Activated CD8-positive, alpha-beta T cell treated with anti-CD3 and anti-CD28 coated beads, Interleukin-2, amount 10 ng/mL, durations not matched to agents 7 days and 5 days (primary cell): ENCODE measurements at regions not wholly inside any gene's neighbourhood (a gene's known extent, or its start where the extent isn't known, plus 50 kb on each side); places are given as distances from the start of the nearest gene placed in this dataset.

Experiments used
- ATAC-seq: fragments of 150-1000 bp; cut with Tn5 transposase; one replicate; pipeline ENCODE4 v1.10.0; 2021; ENCODE audit warnings: moderate library complexity
- CTCF ChIA-PET: fragments of 350-600 bp; sonication (Branson Sonifier 250); formaldehyde crosslinking; loops from one replicate; lab custom pipeline; 2021; ENCODE audit warnings: antibody characterized with exemption; lab: Charles Lee
- POLR2A ChIA-PET: fragments of 350-600 bp; sonication (Branson Sonifier 250); formaldehyde crosslinking; loops from one replicate; lab custom pipeline; 2021; ENCODE audit warnings: antibody characterized with exemption; lab: Charles Lee
- DNase-seq: peaks from one replicate; pipeline ENCODE4 v3.0.0-alpha.2; 2020
- H3K27ac Mint-ChIP-seq: one replicate; pipeline ENCODE4 v1.8.0; 2021; ENCODE audit warnings: mild to moderate bottlenecking, mixed read lengths
- H3K27me3 Mint-ChIP-seq: one replicate; pipeline ENCODE4 v1.8.0; 2021; ENCODE audit warnings: low read depth, mixed read lengths
- H3K36me3 Mint-ChIP-seq: one replicate; pipeline ENCODE4 v1.8.0; 2021; ENCODE audit warnings: low read depth, mixed read lengths
- H3K4me1 Mint-ChIP-seq: one replicate; pipeline ENCODE4 v1.8.0; 2021; ENCODE audit warnings: low read depth, mixed read lengths
- H3K4me3 Mint-ChIP-seq: one replicate; pipeline ENCODE4 v1.8.0; 2021; ENCODE audit warnings: mild to moderate bottlenecking, mixed read lengths
- H3K9me3 Mint-ChIP-seq: one replicate; pipeline ENCODE4 v1.8.0; 2022; ENCODE audit warnings: mixed read lengths; ENCODE audit not compliant: insufficient read depth

DNA sequence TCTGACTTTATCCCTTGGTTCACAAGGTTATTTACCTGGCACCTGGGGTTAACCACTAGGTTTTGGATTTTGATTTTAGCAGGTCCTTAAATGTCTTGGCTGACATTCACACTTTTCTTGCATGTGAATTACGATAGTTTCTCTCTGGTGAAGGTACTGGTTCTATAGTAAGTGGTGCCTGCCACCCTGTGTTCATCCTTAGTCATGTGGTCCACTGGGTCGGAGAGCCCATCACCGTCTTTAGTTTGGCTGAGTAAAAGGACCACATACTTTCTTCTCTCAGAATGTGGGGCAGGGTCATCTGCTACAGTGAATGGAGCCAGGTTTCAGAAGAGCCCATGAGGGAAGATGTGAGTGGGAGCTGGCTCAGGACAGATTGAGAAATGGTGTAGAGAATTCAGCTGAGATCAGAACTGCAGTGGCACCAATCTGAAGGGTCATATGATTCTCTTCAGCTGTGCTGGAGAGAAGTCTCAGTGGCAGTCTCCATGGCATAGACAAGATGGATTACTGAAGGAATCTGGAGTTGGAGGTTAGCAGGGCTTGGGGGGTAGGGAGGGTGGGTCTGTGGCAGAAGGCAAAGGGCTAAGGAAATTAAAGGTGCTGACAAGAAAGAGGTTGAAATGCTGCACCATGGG is 310.4 kb downstream of the GPAT3 start:
- H3K36me3 Mint-ChIP-seq = no peaks in the 10 kb centered on the region
- H3K4me1 Mint-ChIP-seq = no peaks in the 10 kb centered on the region
- H3K4me3 Mint-ChIP-seq = no peak overlapping the region
- POLR2A ChIA-PET = no interaction called here
- no peaks in the 10 kb centered on the region for H3K9me3 Mint-ChIP-seq
- ATAC-seq = no peak
- no peaks in the 10 kb centered on the region for H3K27me3 Mint-ChIP-seq
- DNase-seq = no peak
- CTCF ChIA-PET = no interaction called here
- no peak overlapping the region for H3K27ac Mint-ChIP-seq

DNA sequence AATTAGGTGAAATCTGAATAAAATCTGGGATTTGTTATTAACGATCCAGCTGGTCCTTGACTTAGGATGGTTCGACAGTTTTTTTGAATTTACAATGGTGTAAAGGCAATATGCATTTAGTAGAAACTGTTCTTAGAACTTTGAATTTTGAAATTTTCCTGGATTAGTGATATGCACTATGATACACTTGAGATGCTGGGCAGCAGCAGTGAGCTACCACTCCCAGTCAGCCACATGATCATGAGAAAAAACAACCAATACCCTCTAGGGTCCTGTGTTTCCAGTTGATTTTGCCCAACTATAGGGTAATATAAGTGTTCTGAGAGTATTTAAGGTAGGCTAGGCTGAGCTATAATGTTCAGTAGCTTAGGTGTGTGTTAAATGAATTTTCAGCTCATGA is 303.7 kb downstream of the GPAT3 start:
- no peaks in the 10 kb centered on the region for H3K27me3 Mint-ChIP-seq

DNA sequence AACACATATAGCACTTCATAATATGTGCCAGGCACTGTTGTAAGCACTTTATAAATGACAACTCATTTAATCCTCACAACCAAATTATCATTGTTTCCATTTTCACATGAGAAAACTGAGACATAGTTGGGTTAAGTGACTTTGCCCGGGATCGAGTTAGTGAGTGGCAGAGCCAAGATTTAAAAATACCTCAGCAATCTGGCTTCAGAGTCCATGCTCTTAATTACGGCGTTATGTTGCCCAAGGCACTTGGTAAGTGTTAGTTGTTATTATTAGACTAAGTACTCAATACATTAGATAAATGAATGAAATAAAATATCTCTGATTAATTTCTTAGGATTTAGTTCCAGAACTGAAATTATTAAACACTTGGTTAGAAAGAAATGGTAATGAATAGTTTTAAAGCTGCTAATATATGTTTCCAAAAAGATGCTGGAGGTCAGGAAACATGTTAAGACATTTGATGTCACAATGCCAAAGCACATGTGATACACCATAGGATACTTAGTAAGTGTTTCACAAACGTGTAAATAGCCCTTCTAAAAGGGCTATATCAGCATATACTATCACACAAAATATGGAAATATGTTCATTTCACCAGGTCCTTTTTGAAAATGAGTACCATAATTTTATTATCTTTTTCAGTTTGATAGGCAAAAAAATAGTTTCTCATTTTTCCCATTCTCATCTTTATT is 301.9 kb downstream of the GPAT3 start:
- H3K36me3 Mint-ChIP-seq = no peaks in the 10 kb centered on the region
- no peak overlapping the region for H3K4me3 Mint-ChIP-seq
- no peak for DNase-seq
- H3K9me3 Mint-ChIP-seq = no peaks in the 10 kb centered on the region
- POLR2A ChIA-PET = no interaction called here
- CTCF ChIA-PET = no interaction called here
- no peaks in the 10 kb centered on the region for H3K27me3 Mint-ChIP-seq
- ATAC-seq = no peak
- H3K4me1 Mint-ChIP-seq = no peaks in the 10 kb centered on the region
- no peak overlapping the region for H3K27ac Mint-ChIP-seq

More for the DNA sequence above, 303.7 kb downstream of the GPAT3 start:
- ATAC-seq (no peak), DNase-seq (no peak)
- Mint-ChIP-seq H3K4me1 (no peaks in the 10 kb centered on the region), H3K36me3 (no peaks in the 10 kb centered on the region), H3K9me3 (no peaks in the 10 kb centered on the region), H3K27ac (no peak overlapping the region), H3K4me3 (no peak overlapping the region)
- ChIA-PET POLR2A (no interaction called here), CTCF (no interaction called here)

DNA sequence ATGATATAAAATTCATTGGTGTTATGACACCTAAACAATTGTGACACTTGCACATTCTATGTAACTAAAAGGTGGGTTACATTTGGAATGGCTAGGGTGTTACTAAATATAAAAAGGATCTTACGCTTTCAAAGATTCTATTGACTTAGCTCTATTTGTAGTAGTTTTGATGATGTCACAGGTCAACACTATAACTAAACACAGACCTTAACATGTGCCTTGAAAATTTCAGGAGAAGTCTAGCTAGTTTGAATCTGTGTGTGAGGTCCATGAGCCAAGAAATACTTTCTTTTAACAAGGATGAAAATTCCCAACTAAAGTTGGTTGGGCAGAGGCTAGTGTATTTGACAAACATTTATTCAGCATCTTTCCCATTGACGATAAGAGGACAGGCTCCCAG is 298.0 kb downstream of the GPAT3 start:
- Mint-ChIP-seq H3K36me3 (no peaks in the 10 kb centered on the region), H3K4me3 (no peak overlapping the region), H3K27ac (no peak overlapping the region), H3K27me3 (no peaks in the 10 kb centered on the region), H3K4me1 (no peaks in the 10 kb centered on the region), H3K9me3 (no peaks in the 10 kb centered on the region)
- ChIA-PET POLR2A (no interaction called here), CTCF (no interaction called here)
- DNase-seq (no peak), ATAC-seq (no peak)

DNA sequence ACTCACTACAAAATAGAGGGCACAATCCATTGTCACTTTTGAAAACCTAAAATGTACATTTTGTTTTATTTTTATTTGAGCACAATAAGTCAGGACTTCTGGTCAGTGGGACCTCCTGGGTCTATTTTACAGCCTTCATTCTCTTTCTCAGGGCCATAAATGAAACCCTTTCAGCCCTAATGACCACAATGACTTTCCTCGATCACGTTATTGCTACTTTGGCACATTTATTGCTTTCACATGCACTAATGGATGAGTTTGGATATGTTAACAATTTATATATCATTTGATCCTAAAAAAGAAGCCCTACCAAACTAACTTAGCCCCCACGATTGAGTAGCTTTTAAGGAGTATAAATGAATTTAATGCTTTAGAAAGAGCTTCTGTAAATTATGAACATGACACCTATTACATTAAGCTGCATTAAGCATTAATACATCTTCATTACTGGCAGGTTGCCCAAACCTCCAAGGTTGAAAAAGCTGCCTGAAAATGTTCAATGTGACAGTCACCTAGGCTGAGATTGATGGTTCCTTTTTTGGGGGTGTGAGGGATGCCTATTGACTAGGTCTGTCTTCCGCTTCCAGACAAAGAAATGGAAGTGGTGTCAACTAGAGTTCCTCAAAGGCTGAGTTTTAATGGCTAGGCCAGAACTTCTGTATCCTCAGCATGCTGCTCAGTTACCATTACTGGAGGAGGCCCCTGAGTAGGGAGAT is 296.4 kb downstream of the GPAT3 start:
- Mint-ChIP-seq H3K36me3 (no peaks in the 10 kb centered on the region), H3K27me3 (no peaks in the 10 kb centered on the region), H3K4me1 (no peaks in the 10 kb centered on the region), H3K27ac (no peak overlapping the region), H3K4me3 (no peak overlapping the region), H3K9me3 (no peaks in the 10 kb centered on the region)
- ChIA-PET CTCF (no interaction called here), POLR2A (no interaction called here)
- DNase-seq (no peak), ATAC-seq (no peak)

DNA sequence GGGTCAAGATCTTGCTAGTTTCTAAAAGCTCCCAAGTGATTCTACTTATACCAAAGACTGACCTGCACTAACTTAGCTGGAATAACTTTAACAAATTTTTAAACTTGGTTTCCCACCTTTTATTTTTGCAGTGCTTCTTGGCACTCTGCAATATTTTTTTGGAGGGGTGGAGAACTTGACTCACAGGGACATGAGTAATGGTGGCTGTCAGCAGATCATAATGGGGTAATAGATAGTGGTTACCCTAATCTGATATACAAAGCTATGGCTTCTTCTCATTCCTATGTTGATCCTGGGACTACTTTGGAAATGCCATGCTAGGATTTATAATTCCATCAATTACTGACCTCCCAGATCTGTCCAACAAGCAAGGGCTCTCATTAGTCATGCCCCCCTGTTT is 295.7 kb downstream of the GPAT3 start:
- Mint-ChIP-seq H3K27me3 (no peaks in the 10 kb centered on the region), H3K4me1 (no peaks in the 10 kb centered on the region), H3K27ac (no peak overlapping the region), H3K9me3 (no peaks in the 10 kb centered on the region), H3K4me3 (no peak overlapping the region), H3K36me3 (no peaks in the 10 kb centered on the region)
- no peak for DNase-seq
- POLR2A ChIA-PET = no interaction called here
- no peak for ATAC-seq
- CTCF ChIA-PET = no interaction called here

DNA sequence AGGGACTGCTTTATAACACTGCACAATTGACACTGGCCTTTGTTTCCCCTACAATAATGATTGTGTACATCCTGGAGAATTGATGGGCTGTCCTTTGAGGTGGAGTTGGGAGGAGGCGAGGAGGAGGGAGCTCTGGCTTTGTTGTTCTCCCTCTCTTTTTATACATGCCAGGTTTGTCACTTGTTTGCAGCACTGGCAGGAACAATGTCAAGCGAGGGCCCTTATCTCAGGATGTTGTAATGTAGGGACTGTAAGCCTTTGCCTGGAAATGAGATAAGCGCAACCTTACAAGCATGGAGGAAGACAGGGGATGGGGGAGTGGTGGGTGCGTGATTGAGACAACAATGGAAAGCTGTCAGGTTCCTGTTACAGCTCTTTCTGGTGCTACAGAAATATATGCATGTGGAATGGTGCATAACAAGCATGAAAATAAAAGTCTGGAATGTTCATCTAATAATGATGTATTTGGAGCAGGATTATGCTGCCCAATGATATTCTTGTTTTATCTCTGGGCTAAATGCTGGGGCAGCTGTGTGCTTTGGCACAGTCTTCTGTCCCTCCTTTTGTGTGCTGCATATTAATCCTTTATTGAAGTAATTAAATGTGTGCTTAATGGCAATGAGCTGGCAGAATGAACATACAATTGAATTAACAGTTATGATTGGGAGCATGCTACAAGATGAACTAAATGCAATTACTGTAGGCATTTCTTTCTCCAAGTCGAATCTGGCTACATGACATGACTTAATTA is 294.4 kb downstream of the GPAT3 start:
- Mint-ChIP-seq H3K4me1 (no peaks in the 10 kb centered on the region), H3K9me3 (no peaks in the 10 kb centered on the region), H3K27ac (no peak overlapping the region), H3K4me3 (no peak overlapping the region), H3K27me3 (no peaks in the 10 kb centered on the region), H3K36me3 (no peaks in the 10 kb centered on the region)
- DNase-seq (no peak), ATAC-seq (no peak)
- ChIA-PET POLR2A (no interaction called here), CTCF (no interaction called here)

DNA sequence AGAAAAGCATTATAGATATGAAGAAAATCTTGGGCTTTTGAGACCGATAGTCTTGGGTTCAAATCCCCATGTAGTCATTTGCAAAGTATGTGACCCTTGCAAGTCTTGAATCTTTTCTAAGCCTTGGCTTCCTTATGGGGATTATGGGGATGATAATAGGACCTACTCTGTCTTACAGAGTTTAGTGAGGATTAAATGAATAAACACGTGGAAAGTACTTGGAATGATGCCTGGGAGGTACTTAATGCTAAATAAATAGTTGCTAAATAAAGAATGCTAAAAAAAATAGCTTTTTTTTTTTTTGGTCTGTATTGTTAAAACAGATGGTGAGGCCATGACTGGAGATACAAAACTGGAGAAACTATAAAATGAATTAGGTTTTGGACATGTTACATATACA is 292.7 kb downstream of the GPAT3 start:
- ATAC-seq = no peak
- no peaks in the 10 kb centered on the region for H3K27me3 Mint-ChIP-seq
- CTCF ChIA-PET = no interaction called here
- DNase-seq = no peak
- H3K9me3 Mint-ChIP-seq = no peaks in the 10 kb centered on the region
- POLR2A ChIA-PET = no interaction called here
- no peak overlapping the region for H3K4me3 Mint-ChIP-seq
- H3K27ac Mint-ChIP-seq = no peak overlapping the region
- no peaks in the 10 kb centered on the region for H3K4me1 Mint-ChIP-seq
- no peaks in the 10 kb centered on the region for H3K36me3 Mint-ChIP-seq

DNA sequence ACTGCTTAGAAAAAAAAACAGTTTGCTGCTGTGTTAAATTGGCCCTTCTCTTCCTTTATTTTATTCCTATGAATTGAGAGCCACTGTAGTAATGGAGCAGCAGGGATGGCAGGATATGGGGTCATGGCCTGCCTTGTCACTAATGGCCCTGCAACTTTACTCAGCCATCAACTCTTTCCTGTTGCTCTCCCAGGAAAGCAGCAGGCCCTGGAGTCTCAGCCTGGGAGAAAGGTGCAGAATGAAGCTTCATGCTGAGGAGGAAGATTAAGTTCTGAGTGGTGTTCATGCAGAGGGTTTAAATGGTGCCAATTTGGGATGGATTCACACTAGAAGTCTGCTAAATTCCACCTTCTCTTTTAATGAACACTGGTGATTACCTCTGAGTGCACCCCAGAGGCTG is 285.6 kb downstream of the GPAT3 start:
- POLR2A ChIA-PET = no interaction called here
- DNase-seq (no peak), ATAC-seq (no peak)
- no peaks in the 10 kb centered on the region for H3K27me3 Mint-ChIP-seq
- CTCF ChIA-PET = no interaction called here
- no peak overlapping the region for H3K4me3 Mint-ChIP-seq
- no peaks in the 10 kb centered on the region for H3K4me1 Mint-ChIP-seq
- no peak overlapping the region for H3K27ac Mint-ChIP-seq
- H3K9me3 Mint-ChIP-seq = peaks cover 7% of the 10 kb centered on the region
- H3K36me3 Mint-ChIP-seq = no peaks in the 10 kb centered on the region

DNA sequence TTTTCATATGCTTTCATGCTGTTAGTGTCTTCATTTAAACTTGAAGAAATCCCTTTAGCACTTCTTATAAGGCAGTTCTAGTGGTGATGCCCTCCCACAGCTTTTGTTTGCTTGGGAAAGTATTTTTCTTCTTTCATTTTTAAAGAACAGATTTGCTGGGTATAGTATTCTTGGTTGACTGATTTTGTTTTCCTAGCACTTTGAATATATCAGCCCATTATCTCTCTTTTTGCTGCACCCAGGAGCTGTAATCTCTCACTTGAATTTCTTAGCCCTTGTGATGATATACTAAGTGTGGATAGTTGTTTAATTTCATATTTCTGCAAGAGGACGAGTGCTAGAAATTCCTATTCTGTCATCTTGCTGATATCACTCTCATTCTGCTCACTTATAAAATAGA is 283.7 kb downstream of the GPAT3 start:
- POLR2A ChIA-PET = no interaction called here
- CTCF ChIA-PET = no interaction called here
- H3K9me3 Mint-ChIP-seq = peaks cover 7% of the 10 kb centered on the region

DNA sequence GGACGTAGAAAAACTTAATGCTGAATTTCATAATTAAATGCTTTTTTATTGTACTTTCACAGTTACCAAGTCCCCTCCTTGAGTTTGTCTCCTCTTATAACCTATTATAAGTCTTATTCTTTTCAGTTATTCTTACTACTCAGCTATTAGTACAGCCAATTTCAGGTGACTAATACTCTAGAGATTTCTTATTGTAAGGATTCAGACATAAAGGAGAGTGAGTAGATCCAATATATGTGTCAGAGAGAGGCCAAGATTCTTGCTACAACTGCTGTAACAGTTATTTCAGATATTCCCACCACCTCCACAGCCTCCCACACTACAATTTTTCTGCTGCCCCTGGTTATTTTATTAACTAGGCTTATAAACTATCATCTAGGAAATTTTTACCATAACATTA is 274.5 kb downstream of the GPAT3 start:
- no peak for ATAC-seq
- Mint-ChIP-seq H3K27me3 (no peaks in the 10 kb centered on the region), H3K4me1 (no peaks in the 10 kb centered on the region)

More for the DNA sequence above, 283.7 kb downstream of the GPAT3 start:
- H3K4me3 Mint-ChIP-seq = no peak overlapping the region
- no peak for ATAC-seq
- H3K27me3 Mint-ChIP-seq = no peaks in the 10 kb centered on the region
- no peaks in the 10 kb centered on the region for H3K36me3 Mint-ChIP-seq
- DNase-seq = no peak
- no peaks in the 10 kb centered on the region for H3K4me1 Mint-ChIP-seq
- no peak overlapping the region for H3K27ac Mint-ChIP-seq

DNA sequence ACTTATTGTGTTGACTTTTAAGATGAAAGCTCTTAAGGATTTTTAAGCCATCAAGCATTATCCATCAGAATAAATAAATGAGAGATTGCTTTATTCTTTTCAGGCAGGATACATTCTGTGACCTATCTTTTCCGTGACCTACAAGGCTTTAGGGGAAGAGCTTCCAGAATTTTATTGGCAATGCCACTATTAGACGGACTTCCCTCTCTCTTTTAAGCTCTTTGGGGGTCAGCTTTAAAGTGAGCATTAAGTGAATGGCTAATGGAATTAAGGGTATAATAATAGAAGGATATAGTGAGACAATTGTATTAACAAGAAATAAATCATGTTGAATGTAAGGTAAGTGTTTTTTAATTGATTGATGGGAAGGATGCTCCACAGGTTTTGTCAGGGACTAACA is 273.7 kb downstream of the GPAT3 start:
- POLR2A ChIA-PET = no interaction called here
- Mint-ChIP-seq H3K4me1 (no peaks in the 10 kb centered on the region), H3K27me3 (no peaks in the 10 kb centered on the region), H3K9me3 (no peaks in the 10 kb centered on the region), H3K4me3 (no peak overlapping the region), H3K36me3 (no peaks in the 10 kb centered on the region), H3K27ac (no peak overlapping the region)
- CTCF ChIA-PET = no interaction called here
- no peak for DNase-seq
- no peak for ATAC-seq

More for the DNA sequence above, 274.5 kb downstream of the GPAT3 start:
- H3K9me3 Mint-ChIP-seq = no peaks in the 10 kb centered on the region
- H3K36me3 Mint-ChIP-seq = no peaks in the 10 kb centered on the region
- ChIA-PET POLR2A (no interaction called here), CTCF (no interaction called here)
- H3K27ac Mint-ChIP-seq = no peak overlapping the region
- H3K4me3 Mint-ChIP-seq = no peak overlapping the region
- DNase-seq = no peak
